ENCODE measurements at regions not wholly inside any gene's neighbourhood (a gene's known extent, or its start where the extent isn't known, plus 50 kb on each side); places are given as distances from the start of the nearest gene placed in this dataset.

DNA sequence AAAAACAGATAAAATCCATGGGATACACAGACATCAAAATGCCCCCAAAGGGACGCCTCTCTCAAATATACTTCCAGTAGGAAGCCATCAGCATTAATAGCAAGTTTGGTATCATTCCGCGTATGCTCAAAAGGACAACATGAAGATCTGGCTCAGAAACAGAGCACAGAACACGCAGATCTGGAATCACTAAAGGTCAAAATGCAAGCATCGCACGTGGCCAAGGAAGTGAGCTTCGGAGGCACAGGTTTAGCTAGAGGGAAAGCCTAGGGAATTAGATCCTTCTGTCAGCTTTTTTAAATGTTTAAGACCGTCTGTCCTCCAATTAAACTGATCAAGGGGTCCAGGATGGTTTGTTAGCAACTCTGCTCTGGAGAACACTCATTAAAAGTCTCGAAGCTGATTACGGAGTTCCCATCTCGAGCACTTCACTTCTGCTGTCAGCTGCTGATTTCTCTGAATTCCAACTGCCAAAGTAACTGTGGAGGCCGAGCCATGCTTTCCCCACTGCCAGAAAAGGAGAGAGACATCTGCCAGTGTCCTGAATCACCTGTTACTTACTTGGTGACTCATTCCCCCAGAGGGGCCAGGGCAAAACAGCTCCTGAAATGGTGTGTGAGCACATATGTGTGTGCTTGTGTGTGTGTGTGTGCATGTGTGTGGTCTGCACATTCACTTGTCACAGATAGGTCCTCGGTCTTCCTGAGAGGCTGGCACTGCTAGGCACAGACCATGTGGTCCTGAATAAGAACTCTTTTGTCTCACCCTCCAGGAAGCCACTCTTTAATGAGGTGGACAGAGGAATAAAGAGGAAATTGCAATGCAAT is 177.7 kb upstream of the PPARGC1A start:
- no peak overlapping the region for H3K4me3 ChIP-seq
- no peaks in the 10 kb centered on the region for H3K9me3 ChIP-seq (replicated peaks; ENCODE audit: control insufficient read depth, insufficient read depth, low read depth, low read length)
- WGBS (ENCODE audit: insufficient coverage, low coverage, missing lambda C conversion rate) = 4% methylated on average over 13 of the region's 13 CpGs
- no peak overlapping the region for H3K9ac ChIP-seq (ENCODE audit: insufficient read depth in 1 of 2, low read depth in 2 of 2, low read length in 2 of 2)
- DNase-seq (ENCODE audit: extremely low read depth in 1 of 4, low spot score in 3 of 4) (no peak), ATAC-seq (no peak), FAIRE-seq (no peak)
- H3K27me3 ChIP-seq (ENCODE audit: control insufficient read depth in 2 of 2, insufficient read depth in 2 of 2, low read length in 2 of 2) = no peaks in the 10 kb centered on the region; a peak in 1 of 5 replicates
- no peak overlapping the region for H3K4me2 ChIP-seq (ENCODE audit: insufficient read depth, low read length)
- no peaks in the 10 kb centered on the region for H3K36me3 ChIP-seq (ENCODE audit: control insufficient read depth, insufficient read depth, low read length)
- H3K9me1 ChIP-seq (ENCODE audit: control insufficient read depth, insufficient read depth, low read length) = no peaks in the 10 kb centered on the region
- no peaks in the 10 kb centered on the region for H3K79me2 ChIP-seq (ENCODE audit: control insufficient read depth, insufficient read depth, low read length)
- no peak overlapping the region for H3K27ac ChIP-seq (ENCODE audit: extremely low read depth, low read depth, low read length)
- CTCF ChIA-PET (ENCODE audit: low intra/inter-chr PET ratio) = no interaction called here
- TF ChIP-seq KAT7 (CRISPR knock-in tag; IDR thresholded peaks at IDR 0.05; ENCODE audit: borderline replicate concordance) = no peak
- no peak for TF ChIP-seq ZSCAN29 (IDR thresholded peaks at IDR 0.05)
- no peak for TF ChIP-seq ZNF551 (CRISPR knock-in tag; IDR thresholded peaks at IDR 0.05)
- no peak for TF ChIP-seq EWSR1 (IDR thresholded peaks at IDR 0.05; ENCODE audit: borderline replicate concordance, low read depth, partially characterized antibody)
- no peak for TF ChIP-seq RBM25 (IDR thresholded peaks at IDR 0.05; ENCODE audit: low read depth, low read length, severe bottlenecking)
- no peak for TF ChIP-seq ZC3H11A (IDR thresholded peaks at IDR 0.05; ENCODE audit: low read depth, low read length)
- POLR2A ChIA-PET = interaction anchor here (0.6 kb wide), 1 partner anchor 46 kb away, joined by 3 read pairs; no protein-coding TSS in a partner anchor
- no TSS peak for BruUV-seq (replicated peaks)
- in situ Hi-C loops (cut with MboI) (no loop called here), intact Hi-C loops (cut with micrococcal nuclease) (no loop called here)
- no peaks in the 10 kb centered on the region for H4K20me1 ChIP-seq (replicated peaks; ENCODE audit: control insufficient read depth, insufficient read depth, low read length)
- H2AFZ ChIP-seq (ENCODE audit: low read depth, low read length) = no peak overlapping the region
- no peaks in the 10 kb centered on the region for H3K4me1 ChIP-seq (replicated peaks in 1 of 2; ENCODE audit: control insufficient read depth in 2 of 2, insufficient read depth in 2 of 2, low read length in 2 of 2)
